Parathyroid adenoma (tissue), 2 donors: ENCODE measurements at regions not wholly inside any gene's neighbourhood (a gene's known extent, or its start where the extent isn't known, plus 50 kb on each side); places are given as distances from the start of the nearest gene placed in this dataset.
"Not testable (repeated sequence)": the region's sequence is repeated elsewhere in the genome, so short reads cannot be mapped to it uniquely, and the experiment has no call there.

Source experiments
- H2AFZ ChIP-seq: fragments of 300-600 bp; sonication (generic); one replicate; pipeline ENCODE4 v1.7.0; 2017; ENCODE audit warnings: antibody characterized with exemption, mild to moderate bottlenecking
- H3K27ac ChIP-seq: fragments of 300-600 bp; sonication (generic); one replicate; pipeline ENCODE4 v1.7.0; 2017
- H3K27me3 ChIP-seq: fragments of 300-600 bp; sonication (generic); one replicate; pipeline ENCODE4 v1.7.0; 2017; ENCODE audit warnings: low read length; ENCODE audit not compliant: control insufficient read depth, insufficient read depth
- H3K36me3 ChIP-seq: fragments of 300-600 bp; sonication (generic); one replicate; pipeline ENCODE4 v1.7.0; 2017; ENCODE audit warnings: low read length; ENCODE audit not compliant: control insufficient read depth, insufficient read depth
- H3K4me1 ChIP-seq: fragments of 300-600 bp; sonication (generic); one replicate; pipeline ENCODE4 v1.7.0; 2017; ENCODE audit warnings: control low read depth
- H3K4me2 ChIP-seq: fragments of 300-600 bp; sonication (generic); one replicate; pipeline ENCODE4 v1.7.0; 2017; ENCODE audit warnings: low read length
- H3K4me3 ChIP-seq: fragments of 300-600 bp; sonication (generic); one replicate; pipeline ENCODE4 v1.7.0; 2017; ENCODE audit warnings: low read depth, low read length
- H3K79me2 ChIP-seq: fragments of 300-600 bp; sonication (generic); one replicate; pipeline ENCODE4 v1.7.0; 2017; ENCODE audit warnings: control low read depth
- H3K9ac ChIP-seq: fragments of 300-600 bp; sonication (generic); one replicate; pipeline ENCODE4 v1.7.0; 2017; ENCODE audit warnings: mild to moderate bottlenecking
- H3K9me3 ChIP-seq: fragments of 300-600 bp; sonication (generic); one replicate; pipeline ENCODE4 v1.7.0; 2017; ENCODE audit warnings: low read length; ENCODE audit not compliant: control insufficient read depth
- TF ChIP-seq, protein P1 (sequence below): fragments of 300-600 bp; sonication (generic); IDR thresholded peaks from one replicate; pipeline ENCODE4 v1.7.0; 2017; ENCODE audit warnings: antibody characterized with exemption, mild to moderate bottlenecking
- donor health status: primary hyperparathyroidism.

DNA sequence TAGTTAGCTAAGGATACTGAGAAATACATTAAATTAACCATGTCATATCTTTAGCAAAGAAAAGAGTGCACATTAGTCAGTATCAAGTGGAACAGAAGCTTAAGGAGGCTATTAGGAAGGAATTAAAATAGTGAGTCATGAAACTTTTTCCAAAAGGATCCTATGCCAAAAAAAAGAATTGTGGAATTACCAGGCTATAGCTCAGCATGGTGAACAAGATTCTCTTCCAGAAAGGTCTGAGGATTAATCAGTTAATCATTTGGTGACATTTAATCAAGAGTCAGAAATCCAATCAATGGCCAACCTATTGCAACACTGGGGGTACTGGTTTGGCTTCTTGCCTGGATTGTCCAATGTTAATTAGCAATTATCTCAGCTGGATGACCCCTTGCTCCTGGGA, 244.5 kb upstream of the NMUR2 start:
- H3K9me3 ChIP-seq = no peaks in the 10 kb centered on the region

DNA sequence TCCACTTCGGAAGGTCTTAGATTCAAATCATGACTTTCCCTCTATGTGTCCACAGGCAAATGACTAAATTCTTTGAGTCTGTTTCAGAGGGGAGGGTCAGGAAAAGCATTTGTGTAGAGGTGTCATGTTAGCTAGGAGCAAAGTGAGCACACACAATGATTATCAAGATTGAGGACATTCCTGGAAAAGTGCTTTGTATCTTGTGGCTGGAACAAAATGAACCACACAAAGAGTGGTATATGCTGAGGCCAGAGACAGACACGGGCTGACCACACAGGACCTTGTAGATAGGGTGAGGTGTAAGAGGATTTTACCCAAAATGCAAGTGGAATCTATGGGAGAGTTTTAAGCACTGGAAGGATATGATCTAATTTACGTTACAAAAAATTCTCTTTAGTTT, 245.3 kb upstream of the NMUR2 start:
- Histone ChIP-seq H2AFZ (no peak overlapping the region), H3K9me3 (no peaks in the 10 kb centered on the region), H3K4me3 (no peak overlapping the region), H3K9ac (no peak overlapping the region), H3K4me2 (no peak overlapping the region), H3K79me2 (no peaks in the 10 kb centered on the region), H3K27ac (no peak overlapping the region), H3K4me1 (no peaks in the 10 kb centered on the region), H3K36me3 (no peaks in the 10 kb centered on the region), H3K27me3 (no peaks in the 10 kb centered on the region)
- TF ChIP-seq, protein P1, sequence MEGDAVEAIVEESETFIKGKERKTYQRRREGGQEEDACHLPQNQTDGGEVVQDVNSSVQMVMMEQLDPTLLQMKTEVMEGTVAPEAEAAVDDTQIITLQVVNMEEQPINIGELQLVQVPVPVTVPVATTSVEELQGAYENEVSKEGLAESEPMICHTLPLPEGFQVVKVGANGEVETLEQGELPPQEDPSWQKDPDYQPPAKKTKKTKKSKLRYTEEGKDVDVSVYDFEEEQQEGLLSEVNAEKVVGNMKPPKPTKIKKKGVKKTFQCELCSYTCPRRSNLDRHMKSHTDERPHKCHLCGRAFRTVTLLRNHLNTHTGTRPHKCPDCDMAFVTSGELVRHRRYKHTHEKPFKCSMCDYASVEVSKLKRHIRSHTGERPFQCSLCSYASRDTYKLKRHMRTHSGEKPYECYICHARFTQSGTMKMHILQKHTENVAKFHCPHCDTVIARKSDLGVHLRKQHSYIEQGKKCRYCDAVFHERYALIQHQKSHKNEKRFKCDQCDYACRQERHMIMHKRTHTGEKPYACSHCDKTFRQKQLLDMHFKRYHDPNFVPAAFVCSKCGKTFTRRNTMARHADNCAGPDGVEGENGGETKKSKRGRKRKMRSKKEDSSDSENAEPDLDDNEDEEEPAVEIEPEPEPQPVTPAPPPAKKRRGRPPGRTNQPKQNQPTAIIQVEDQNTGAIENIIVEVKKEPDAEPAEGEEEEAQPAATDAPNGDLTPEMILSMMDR = no peak

More for the DNA sequence above, 244.5 kb upstream of the NMUR2 start:
- TF ChIP-seq, protein P1 = no peak
- no peaks in the 10 kb centered on the region for H3K27me3 ChIP-seq
- H3K4me2 ChIP-seq = no peak overlapping the region
- H3K4me3 ChIP-seq = no peak overlapping the region
- H3K27ac ChIP-seq = no peak overlapping the region
- H3K4me1 ChIP-seq = no peaks in the 10 kb centered on the region
- H2AFZ ChIP-seq = no peak overlapping the region
- H3K79me2 ChIP-seq = no peaks in the 10 kb centered on the region
- H3K36me3 ChIP-seq = no peaks in the 10 kb centered on the region
- H3K9ac ChIP-seq = no peak overlapping the region

DNA sequence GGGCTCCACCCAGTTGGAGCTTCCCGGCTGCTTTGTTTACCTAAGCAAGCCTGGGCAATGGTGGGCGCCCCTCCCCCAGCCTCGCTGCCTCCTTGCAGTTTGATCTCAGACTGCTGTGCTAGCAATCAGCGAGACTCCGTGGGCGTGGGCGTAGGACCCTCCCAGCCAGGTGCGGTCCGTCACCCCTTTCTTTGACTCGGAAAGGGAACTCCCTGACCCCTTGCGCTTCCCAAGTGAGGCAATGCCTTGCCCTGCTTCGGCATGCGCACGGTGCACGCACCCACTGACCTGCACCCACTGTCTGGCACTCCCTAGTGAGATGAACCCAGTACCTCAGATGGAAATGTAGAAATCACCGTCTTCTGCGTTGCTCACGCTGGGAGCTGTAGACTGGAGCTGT, 254.4 kb upstream of the NMUR2 start:
- not testable (repeated sequence) for H3K27ac ChIP-seq, H3K9ac ChIP-seq, H3K9me3 ChIP-seq, H2AFZ ChIP-seq, H3K4me3 ChIP-seq, H3K4me2 ChIP-seq, H3K4me1 ChIP-seq, H3K79me2 ChIP-seq, H3K27me3 ChIP-seq, H3K36me3 ChIP-seq

DNA sequence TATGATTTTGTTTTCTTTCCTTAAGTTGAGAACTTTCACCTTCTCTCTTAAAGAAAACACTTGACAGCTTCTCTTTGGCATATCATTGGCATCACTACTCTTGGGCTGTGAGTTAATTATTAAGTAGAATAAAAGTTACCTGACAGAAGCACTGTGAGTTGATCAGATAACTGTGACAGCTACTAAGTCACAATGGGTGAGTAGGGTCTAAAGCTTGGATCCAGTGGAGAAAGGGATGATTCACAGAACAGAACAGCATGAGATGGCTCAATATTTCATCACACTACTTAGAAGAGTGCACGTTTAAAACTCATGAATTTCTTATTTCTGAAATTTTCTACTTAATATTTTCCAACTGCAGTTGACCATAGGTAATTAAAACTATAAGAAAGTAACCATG, 268.5 kb upstream of the NMUR2 start:
- Histone ChIP-seq H3K27ac (no peak overlapping the region), H3K4me2 (no peak overlapping the region), H3K4me1 (no peaks in the 10 kb centered on the region), H3K9me3 (no peaks in the 10 kb centered on the region), H3K4me3 (no peak overlapping the region), H3K9ac (no peak overlapping the region), H3K36me3 (no peaks in the 10 kb centered on the region), H2AFZ (no peak overlapping the region), H3K79me2 (no peaks in the 10 kb centered on the region), H3K27me3 (no peaks in the 10 kb centered on the region)
- TF ChIP-seq, protein P1 = no peak

DNA sequence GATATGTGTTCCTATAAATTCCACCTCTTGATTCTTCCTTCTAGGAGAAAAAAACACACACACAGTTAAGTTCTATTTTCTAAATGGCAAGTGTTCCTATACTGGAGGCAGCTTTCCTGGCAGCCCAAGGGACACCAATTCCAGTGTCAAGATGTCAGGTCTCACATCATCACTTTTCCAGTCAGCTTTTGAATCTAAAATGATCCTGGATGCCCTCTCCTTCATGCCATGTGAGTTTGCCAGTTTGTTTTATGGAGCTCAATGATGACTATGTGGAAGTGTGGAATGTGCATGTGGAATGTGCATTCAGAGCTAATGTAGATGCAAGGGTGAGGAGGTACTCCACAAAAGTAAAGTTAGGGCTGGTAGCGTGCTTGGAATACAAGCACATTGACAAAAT, 269.3 kb upstream of the NMUR2 start:
- Histone ChIP-seq H3K27me3 (no peaks in the 10 kb centered on the region), H3K36me3 (no peaks in the 10 kb centered on the region), H3K4me1 (no peaks in the 10 kb centered on the region), H3K79me2 (no peaks in the 10 kb centered on the region), H3K4me3 (no peak overlapping the region), H3K27ac (no peak overlapping the region), H3K4me2 (no peak overlapping the region), H3K9ac (no peak overlapping the region), H2AFZ (no peak overlapping the region), H3K9me3 (no peaks in the 10 kb centered on the region)
- TF ChIP-seq, protein P1 = no peak
